MG63 (cell line): ENCODE measurements at regions not wholly inside any gene's neighbourhood (a gene's known extent, or its start where the extent isn't known, plus 50 kb on each side); places are given as distances from the start of the nearest gene placed in this dataset.

Source experiments
- DNase-seq: peaks from one replicate; pipeline ENCODE4 v3.0.0-alpha.2; 2020
- H3K27me3 ChIP-seq: fragments of 250-450 bp; sonication (Bioruptor Pico); 2 replicates; pipeline ENCODE4 v1.5.1; 2020; ENCODE audit warnings: mild to moderate bottlenecking, moderate library complexity
- H3K36me3 ChIP-seq: fragments of 250-450 bp; sonication (Bioruptor Pico); 2 replicates; pipeline ENCODE4 v1.5.1; 2020; ENCODE audit warnings: mild to moderate bottlenecking, moderate library complexity
- H3K4me3 ChIP-seq: fragments of 250-450 bp; sonication (Bioruptor Pico); 2 replicates; pipeline ENCODE4 v1.5.1; 2020; ENCODE audit warnings: mild to moderate bottlenecking, moderate library complexity
- H3K9me3 ChIP-seq: fragments of 250-450 bp; sonication (Bioruptor Pico); 2 replicates; pipeline ENCODE4 v1.5.1; 2020; ENCODE audit warnings: mild to moderate bottlenecking, moderate library complexity

- Histone ChIP-seq H3K36me3 (no peaks in the 10 kb centered on the region), H3K27me3 (no peaks in the 10 kb centered on the region), H3K4me3 (no peak overlapping the region), H3K9me3 (no peaks in the 10 kb centered on the region)
- DNase-seq: no peak
Measured at GRCh38 chr3:2023959-2024358, 74.7 kb upstream of the CNTN4 start.

DNA sequence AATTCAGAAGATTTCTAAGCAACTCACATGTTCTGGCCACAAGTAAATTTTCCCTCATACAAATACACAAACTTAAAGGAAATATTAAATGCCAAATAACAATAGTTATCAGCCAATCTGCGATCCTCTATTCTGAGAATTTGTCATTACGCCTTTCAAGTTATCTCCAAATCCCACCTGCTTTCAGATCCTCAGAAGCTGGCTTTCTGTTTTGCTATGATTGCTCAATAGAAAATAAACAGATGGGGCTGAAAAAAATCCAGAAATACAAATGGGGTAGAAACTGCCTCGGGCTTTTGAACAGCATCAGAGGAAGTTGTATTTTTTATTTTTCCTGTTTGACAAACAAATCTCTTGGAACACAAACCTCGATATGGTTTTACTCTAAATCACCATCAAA lies 74.0 kb upstream of the CNTN4 start:
- H3K27me3 ChIP-seq: no peaks in the 10 kb centered on the region
- H3K9me3 ChIP-seq: no peaks in the 10 kb centered on the region
- H3K4me3 ChIP-seq: no peak overlapping the region
- DNase-seq: no peak
- no peaks in the 10 kb centered on the region for H3K36me3 ChIP-seq

- Histone ChIP-seq H3K4me3 (no peak overlapping the region), H3K27me3 (no peaks in the 10 kb centered on the region), H3K9me3 (no peaks in the 10 kb centered on the region), H3K36me3 (no peaks in the 10 kb centered on the region)
- no peak for DNase-seq
Measured at GRCh38 chr3:2029559-2029958, 69.1 kb upstream of the CNTN4 start.

DNA sequence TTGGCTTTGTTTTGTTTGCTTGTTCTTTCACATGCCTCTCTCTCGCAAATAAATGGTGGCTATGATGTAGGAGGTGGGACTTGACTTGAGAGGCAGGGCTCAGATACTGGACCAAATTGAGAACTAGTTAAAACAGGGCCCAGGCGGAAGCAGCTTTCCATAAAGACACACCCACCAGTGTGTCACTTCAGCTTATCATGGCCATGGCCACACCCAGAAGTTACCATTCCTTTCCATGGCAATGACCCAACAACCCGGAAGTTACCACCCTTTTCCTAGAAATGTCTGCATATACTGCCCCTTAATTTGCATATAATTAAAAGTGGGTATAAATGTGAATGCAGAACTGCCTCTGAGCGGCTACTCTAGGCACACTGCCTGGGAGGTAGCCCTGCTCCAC lies 62.6 kb upstream of the CNTN4 start:
- Histone ChIP-seq H3K36me3 (no peaks in the 10 kb centered on the region), H3K4me3 (no peak overlapping the region)
- no peak for DNase-seq

DNA sequence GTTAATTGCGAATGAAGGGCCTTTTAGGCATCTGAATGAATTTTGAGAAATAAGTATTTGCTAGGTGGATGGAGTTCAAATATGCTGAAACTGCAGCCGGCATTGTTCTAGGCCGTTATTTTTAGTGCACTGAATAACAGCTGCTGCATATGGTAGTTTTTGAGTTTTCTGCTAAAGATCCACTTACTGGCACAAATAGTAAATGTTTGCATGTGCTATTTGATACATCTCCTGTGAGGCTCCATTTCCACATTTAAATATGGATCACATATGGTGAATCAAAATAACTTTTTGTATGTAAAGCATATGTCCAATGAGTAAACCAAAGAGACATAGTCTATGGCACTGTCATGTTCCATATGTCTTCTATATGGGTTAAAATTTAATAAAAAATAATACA lies 56.7 kb upstream of the CNTN4 start:
- Histone ChIP-seq H3K36me3 (no peaks in the 10 kb centered on the region), H3K4me3 (no peak overlapping the region), H3K27me3 (no peaks in the 10 kb centered on the region), H3K9me3 (no peaks in the 10 kb centered on the region)
- no peak for DNase-seq

More for the DNA sequence above, 62.6 kb upstream of the CNTN4 start:
- Histone ChIP-seq H3K9me3 (no peaks in the 10 kb centered on the region), H3K27me3 (no peaks in the 10 kb centered on the region)
